HEK293 (cell line): ENCODE measurements at regions not wholly inside any gene's neighbourhood (a gene's known extent, or its start where the extent isn't known, plus 50 kb on each side); places are given as distances from the start of the nearest gene placed in this dataset.

ENCODE experiments used
- CTCF ChIA-PET: fragments of 350-600 bp; formaldehyde crosslinking; extraction: SDS; loops from one replicate; lab custom pipeline; 2021; ENCODE audit warnings: antibody characterized with exemption; lab: Yijun Ruan, JAX
- POLR2A ChIA-PET: fragments of 300-600 bp; formaldehyde crosslinking; extraction: SDS; loops from one replicate; lab custom pipeline; 2020; ENCODE audit warnings: antibody characterized with exemption, inconsistent platforms; lab: Yijun Ruan, JAX
- H3K27ac ChIP-seq: fragments of 200-500 bp; sonication (Bioruptor generic); 2 replicates; pipeline ENCODE4 v1.5.1; 2014; ENCODE audit warnings: low read depth, low read length, control low read depth, inconsistent platforms; ENCODE audit errors: extremely low read depth
- H3K36me3 ChIP-seq, 2 experiments: fragments of 200-500 bp in 1 of 2; sonication (Bioruptor generic) in 1 of 2; 1 replicate in 1 of 2; 2 replicates in 1 of 2; pipeline ENCODE4 v1.5.1; 2014 to 2017; ENCODE audit warnings: inconsistent platforms in 2 of 2, low read length in 2 of 2; ENCODE audit not compliant: control insufficient read depth in 2 of 2, insufficient read depth in 1 of 2
- H3K4me1 ChIP-seq: fragments of 200-500 bp; sonication (Bioruptor generic); 2 replicates; pipeline ENCODE4 v1.5.1; 2014; ENCODE audit warnings: mild to moderate bottlenecking, low read length, inconsistent platforms; ENCODE audit not compliant: control insufficient read depth, insufficient read depth
- H3K4me3 ChIP-seq: 2 replicates; pipeline ENCODE4 v1.5.1; 2011; ENCODE audit warnings: low read depth, mild to moderate bottlenecking, control low read depth, low read length, moderate library complexity
- H3K9me3 ChIP-seq: fragments of 200-500 bp; sonication (Bioruptor generic); 2 replicates; pipeline ENCODE4 v1.5.1; 2014; ENCODE audit warnings: low read depth, low read length, inconsistent platforms; ENCODE audit not compliant: control insufficient read depth, insufficient read depth
- BCL11A ChIP-seq: fragments of 450-650 bp; formaldehyde crosslinking; IDR thresholded peaks from 2 replicates; pipeline ENCODE4 v1.5.1; 2016; ENCODE audit warnings: low read depth, missing biosample characterization, missing genetic modification characterization
- FEZF1 ChIP-seq: fragments of 450-650 bp; formaldehyde crosslinking; IDR thresholded peaks from 2 replicates; pipeline ENCODE4 v1.5.1; 2016; ENCODE audit warnings: missing biosample characterization, missing genetic modification characterization
- GLIS2 ChIP-seq: fragments of 450-650 bp; formaldehyde crosslinking; IDR thresholded peaks from 2 replicates; pipeline ENCODE4 v1.5.1; 2016; ENCODE audit warnings: missing biosample characterization, missing genetic modification characterization
- HOXD13 ChIP-seq: sonication (generic); formaldehyde crosslinking; IDR thresholded peaks from 2 replicates; pipeline ENCODE4 v1.8.0; 2022; ENCODE audit warnings: missing genetic modification reagents, borderline replicate concordance
- KLF17 ChIP-seq: fragments of 450-650 bp; formaldehyde crosslinking; IDR thresholded peaks from 2 replicates; pipeline ENCODE4 v1.5.1; 2016; ENCODE audit warnings: missing biosample characterization, missing genetic modification characterization
- KLF7 ChIP-seq: fragments of 450-650 bp; formaldehyde crosslinking; IDR thresholded peaks from 2 replicates; pipeline ENCODE4 v1.5.1; 2016; ENCODE audit warnings: missing biosample characterization, missing genetic modification characterization, borderline replicate concordance
- PRDM1 ChIP-seq: fragments of 450-650 bp; formaldehyde crosslinking; IDR thresholded peaks from 2 replicates; pipeline ENCODE4; 2016; ENCODE audit warnings: missing biosample characterization, missing genetic modification characterization
- REPIN1 ChIP-seq: fragments of 450-650 bp; formaldehyde crosslinking; IDR thresholded peaks from 2 replicates; pipeline ENCODE4 v1.5.1; 2017; ENCODE audit warnings: missing biosample characterization, missing genetic modification characterization, low read depth
- YY2 ChIP-seq: fragments of 450-650 bp; formaldehyde crosslinking; IDR thresholded peaks from 2 replicates; pipeline ENCODE4 v1.5.1; 2016; ENCODE audit warnings: missing biosample characterization, missing genetic modification characterization
- ZBTB17 ChIP-seq: fragments of 450-650 bp; formaldehyde crosslinking; IDR thresholded peaks from 2 replicates; pipeline ENCODE4 v1.5.1; 2016; ENCODE audit warnings: missing biosample characterization, missing genetic modification characterization
- ZBTB21 ChIP-seq: fragments of 450-650 bp; formaldehyde crosslinking; IDR thresholded peaks from 2 replicates; pipeline ENCODE4 v1.5.1; 2017; ENCODE audit warnings: missing biosample characterization, missing genetic modification characterization
- ZNF132 ChIP-seq: fragments of 450-650 bp; formaldehyde crosslinking; IDR thresholded peaks from 2 replicates; pipeline ENCODE4 v1.5.1; 2017; ENCODE audit warnings: missing biosample characterization, missing genetic modification characterization, borderline replicate concordance
- ZNF26 ChIP-seq: fragments of 450-650 bp; formaldehyde crosslinking; IDR thresholded peaks from 2 replicates; pipeline ENCODE4 v1.5.1; 2016; ENCODE audit warnings: missing biosample characterization, missing genetic modification characterization
- ZNF280C ChIP-seq: fragments of 450-650 bp; formaldehyde crosslinking; IDR thresholded peaks from 2 replicates; pipeline ENCODE4 v1.5.1; 2016; ENCODE audit warnings: missing biosample characterization, missing genetic modification characterization
- ZNF311 ChIP-seq: fragments of 450-650 bp; formaldehyde crosslinking; IDR thresholded peaks from 2 replicates; pipeline ENCODE4 v1.5.1; 2017; ENCODE audit warnings: missing biosample characterization, missing genetic modification characterization, borderline replicate concordance
- ZNF555 ChIP-seq: fragments of 450-650 bp; formaldehyde crosslinking; conservative IDR thresholded peaks from 2 replicates; pipeline ENCODE4 v1.5.1; 2017; ENCODE audit warnings: missing biosample characterization, mild to moderate bottlenecking, missing genetic modification characterization, inconsistent platforms
- ZNF626 ChIP-seq: fragments of 450-650 bp; sonication (Bioruptor Pico); formaldehyde crosslinking; IDR thresholded peaks from 2 replicates; pipeline ENCODE4 v1.5.1; 2018; ENCODE audit warnings: missing biosample characterization, missing genetic modification characterization, inconsistent platforms
- ZNF670 ChIP-seq: fragments of 450-650 bp; formaldehyde crosslinking; IDR thresholded peaks from 2 replicates; pipeline ENCODE4 v1.5.1; 2016; ENCODE audit warnings: missing biosample characterization, missing genetic modification characterization, low read depth
- ZNF707 ChIP-seq: fragments of 450-650 bp; formaldehyde crosslinking; IDR thresholded peaks from 2 replicates; pipeline ENCODE4 v1.5.1; 2016; ENCODE audit warnings: missing biosample characterization, missing genetic modification characterization
- ZNF785 ChIP-seq: fragments of 450-650 bp; formaldehyde crosslinking; IDR thresholded peaks from 2 replicates; pipeline ENCODE4 v1.5.1; 2016; ENCODE audit warnings: missing biosample characterization, missing genetic modification characterization
- ZSCAN30 ChIP-seq: fragments of 450-650 bp; IDR thresholded peaks from 2 replicates; pipeline ENCODE4 v1.5.1; 2018; ENCODE audit warnings: missing biosample characterization, mild to moderate bottlenecking, missing genetic modification characterization, moderate library complexity
- TF ChIP-seq, protein P1 (sequence below): fragments of 450-650 bp; formaldehyde crosslinking; IDR thresholded peaks from 2 replicates; pipeline ENCODE4 v1.5.1; 2017; ENCODE audit warnings: missing biosample characterization, missing genetic modification characterization
- TF ChIP-seq, protein P2 (sequence below): fragments of 450-650 bp; formaldehyde crosslinking; IDR thresholded peaks from 2 replicates; pipeline ENCODE4 v1.5.1; 2016; ENCODE audit warnings: missing biosample characterization, missing genetic modification characterization
- TF ChIP-seq, protein P3 (sequence below): fragments of 450-650 bp; formaldehyde crosslinking; IDR thresholded peaks from 2 replicates; pipeline ENCODE4 v1.5.1; 2016; ENCODE audit warnings: missing biosample characterization, missing genetic modification characterization

DNA sequence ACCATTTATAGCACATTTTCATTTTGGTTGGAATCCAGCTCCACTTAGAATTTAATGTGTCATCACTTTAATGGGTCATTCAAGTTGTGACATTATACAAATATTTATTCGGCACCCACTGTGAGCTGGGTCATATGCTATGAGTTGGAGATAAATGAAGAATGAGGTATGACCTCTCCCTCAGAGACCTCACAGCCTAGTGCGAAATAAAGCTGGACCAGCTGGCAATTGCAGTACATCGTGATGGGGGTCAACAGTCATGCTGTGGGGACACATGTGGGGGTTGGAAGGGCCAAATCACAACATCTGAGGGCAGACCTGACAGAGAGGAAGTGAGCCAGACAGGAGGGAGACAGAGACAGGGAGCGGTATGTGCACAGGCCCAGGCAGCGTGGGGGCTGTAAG, 175.4 kb downstream of the MAIP1 start (continued):
- TF ChIP-seq, protein P1, sequence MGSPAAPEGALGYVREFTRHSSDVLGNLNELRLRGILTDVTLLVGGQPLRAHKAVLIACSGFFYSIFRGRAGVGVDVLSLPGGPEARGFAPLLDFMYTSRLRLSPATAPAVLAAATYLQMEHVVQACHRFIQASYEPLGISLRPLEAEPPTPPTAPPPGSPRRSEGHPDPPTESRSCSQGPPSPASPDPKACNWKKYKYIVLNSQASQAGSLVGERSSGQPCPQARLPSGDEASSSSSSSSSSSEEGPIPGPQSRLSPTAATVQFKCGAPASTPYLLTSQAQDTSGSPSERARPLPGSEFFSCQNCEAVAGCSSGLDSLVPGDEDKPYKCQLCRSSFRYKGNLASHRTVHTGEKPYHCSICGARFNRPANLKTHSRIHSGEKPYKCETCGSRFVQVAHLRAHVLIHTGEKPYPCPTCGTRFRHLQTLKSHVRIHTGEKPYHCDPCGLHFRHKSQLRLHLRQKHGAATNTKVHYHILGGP (tag by site-specific recombination): 0 out of 2 replicates have a peak, but pooled peaks have one; percentile 48
- no peak for TF ChIP-seq ZNF555
- TF ChIP-seq REPIN1: no peak
- peak; percentile 57 for TF ChIP-seq GLIS2
- peak; percentile 59; the same call in 1 of the 2 replicates for TF ChIP-seq ZBTB21 (tag by site-specific recombination)
- TF ChIP-seq, protein P2, sequence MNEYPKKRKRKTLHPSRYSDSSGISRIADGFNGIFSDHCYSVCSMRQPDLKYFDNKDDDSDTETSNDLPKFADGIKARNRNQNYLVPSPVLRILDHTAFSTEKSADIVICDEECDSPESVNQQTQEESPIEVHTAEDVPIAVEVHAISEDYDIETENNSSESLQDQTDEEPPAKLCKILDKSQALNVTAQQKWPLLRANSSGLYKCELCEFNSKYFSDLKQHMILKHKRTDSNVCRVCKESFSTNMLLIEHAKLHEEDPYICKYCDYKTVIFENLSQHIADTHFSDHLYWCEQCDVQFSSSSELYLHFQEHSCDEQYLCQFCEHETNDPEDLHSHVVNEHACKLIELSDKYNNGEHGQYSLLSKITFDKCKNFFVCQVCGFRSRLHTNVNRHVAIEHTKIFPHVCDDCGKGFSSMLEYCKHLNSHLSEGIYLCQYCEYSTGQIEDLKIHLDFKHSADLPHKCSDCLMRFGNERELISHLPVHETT (tag by site-specific recombination): 0 out of 2 replicates have a peak, but pooled peaks have one; percentile 58

GRCh38 chr2:200131307-200131706, 175.2 kb upstream of the SPATS2L start:
- ChIA-PET POLR2A (no interaction called here), CTCF (interaction anchor here (0.6 kb wide), 1 partner anchor 125 kb away, joined by 3 read pairs; no protein-coding TSS in a partner anchor)
- H3K27ac ChIP-seq: no peak overlapping the region
- H3K9me3 ChIP-seq: no peaks in the 10 kb centered on the region
- no peak for TF ChIP-seq ZSCAN30
- TF ChIP-seq ZNF707: no peak
- TF ChIP-seq PRDM1: no peak
- no peak for TF ChIP-seq ZNF311
- no peak for TF ChIP-seq ZNF555
- TF ChIP-seq ZNF132: no peak
- TF ChIP-seq KLF7 (tag by site-specific recombination): no peak
- no peak for TF ChIP-seq ZNF626
- TF ChIP-seq ZNF670 (tag by site-specific recombination): no peak
- TF ChIP-seq FEZF1: no peak
- TF ChIP-seq GLIS2: no peak
- TF ChIP-seq KLF17 (tag by site-specific recombination): no peak
- TF ChIP-seq, protein P3, sequence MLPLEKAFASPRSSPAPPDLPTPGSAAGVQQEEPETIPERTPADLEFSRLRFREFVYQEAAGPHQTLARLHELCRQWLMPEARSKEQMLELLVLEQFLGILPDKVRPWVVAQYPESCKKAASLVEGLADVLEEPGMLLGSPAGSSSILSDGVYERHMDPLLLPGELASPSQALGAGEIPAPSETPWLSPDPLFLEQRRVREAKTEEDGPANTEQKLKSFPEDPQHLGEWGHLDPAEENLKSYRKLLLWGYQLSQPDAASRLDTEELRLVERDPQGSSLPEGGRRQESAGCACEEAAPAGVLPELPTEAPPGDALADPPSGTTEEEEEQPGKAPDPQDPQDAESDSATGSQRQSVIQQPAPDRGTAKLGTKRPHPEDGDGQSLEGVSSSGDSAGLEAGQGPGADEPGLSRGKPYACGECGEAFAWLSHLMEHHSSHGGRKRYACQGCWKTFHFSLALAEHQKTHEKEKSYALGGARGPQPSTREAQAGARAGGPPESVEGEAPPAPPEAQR (tag by site-specific recombination): no peak
- TF ChIP-seq HOXD13 (CRISPR knock-in tag): no peak
- TF ChIP-seq ZNF26 (tag by site-specific recombination): no peak
- no peak for TF ChIP-seq BCL11A (tag by site-specific recombination)
- TF ChIP-seq YY2 (tag by site-specific recombination): no peak
- TF ChIP-seq ZNF785: no peak
- no peak for TF ChIP-seq ZBTB17 (tag by site-specific recombination)
- no peak for TF ChIP-seq ZNF280C (tag by site-specific recombination)
- no peak overlapping the region for H3K4me3 ChIP-seq
- no peaks in the 10 kb centered on the region for H3K36me3 ChIP-seq
- no peaks in the 10 kb centered on the region for H3K4me1 ChIP-seq
